ENCODE measurements at regions not wholly inside any gene's neighbourhood (a gene's known extent, or its start where the extent isn't known, plus 50 kb on each side); places are given as distances from the start of the nearest gene placed in this dataset.

DNA sequence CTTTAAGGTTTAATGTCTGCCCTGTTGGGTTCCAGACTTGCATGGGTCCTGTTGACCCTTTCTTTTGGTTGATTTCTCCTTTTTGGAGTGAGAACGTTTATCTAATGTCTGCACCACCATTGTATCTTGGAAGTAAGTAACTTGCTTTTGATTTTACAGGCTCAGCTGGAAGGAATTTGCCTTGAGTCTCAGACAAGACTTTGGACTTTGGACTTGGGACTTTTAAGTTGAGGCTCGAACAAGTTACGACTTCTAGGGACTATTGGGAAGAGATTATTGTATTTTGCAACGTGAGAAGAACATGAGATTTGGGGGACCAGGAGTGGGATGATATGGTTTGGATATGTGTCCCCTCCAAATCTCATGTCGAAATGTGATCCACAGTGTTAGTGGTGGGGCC lies 267.7 kb downstream of the GLI2 start:
- no peak for DNase-seq

GRCh38 chr2:121004359-121004758 lies 268.7 kb downstream of the GLI2 start:
- DNase-seq, result no peak

DNA sequence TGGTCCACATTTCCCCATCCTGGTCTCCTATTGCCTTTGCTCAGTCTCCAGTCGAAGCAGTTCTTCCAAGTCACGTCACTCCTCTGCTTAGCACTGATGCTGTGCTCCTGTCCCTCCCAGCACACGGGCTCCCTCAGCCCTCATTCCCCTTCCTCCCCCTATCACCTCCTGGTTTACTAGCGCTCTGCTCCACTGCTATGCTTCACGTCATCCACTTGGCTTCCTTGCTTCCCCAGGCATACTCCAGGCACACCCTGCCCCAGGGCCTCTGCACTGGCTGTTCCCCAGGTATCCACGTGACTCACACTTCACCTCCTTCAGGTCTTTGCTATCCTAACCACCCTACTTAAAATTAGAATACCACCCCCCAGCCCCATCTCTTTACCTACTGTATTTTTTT lies 269.3 kb downstream of the GLI2 start:
- DNase-seq, result no peak

- no peak for DNase-seq
These were observed 269.8 kb downstream of the GLI2 start for GRCh38 chr2:121005453-121005852.

GRCh38 chr2:121006743-121007489 lies 271.2 kb downstream of the GLI2 start:
- no peak for DNase-seq

DNA sequence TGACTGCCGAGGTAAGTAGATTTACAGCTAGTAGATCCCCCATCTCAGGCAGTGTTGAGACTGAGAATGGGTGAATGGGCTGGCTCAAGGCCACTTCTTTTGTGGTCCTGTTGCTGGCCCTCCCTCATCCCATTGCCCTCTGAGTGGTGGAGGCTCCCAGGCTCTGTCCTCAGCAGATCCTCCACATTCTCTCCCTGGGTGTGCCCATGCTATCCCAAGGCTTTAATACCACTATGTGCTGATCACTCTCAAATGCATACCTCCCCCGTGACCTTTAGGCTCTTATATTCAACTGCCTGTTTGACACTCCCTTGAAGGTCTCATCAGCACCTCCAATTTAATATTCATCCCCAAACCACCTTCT lies 271.8 kb downstream of the GLI2 start:
- no peak for DNase-seq

DNA sequence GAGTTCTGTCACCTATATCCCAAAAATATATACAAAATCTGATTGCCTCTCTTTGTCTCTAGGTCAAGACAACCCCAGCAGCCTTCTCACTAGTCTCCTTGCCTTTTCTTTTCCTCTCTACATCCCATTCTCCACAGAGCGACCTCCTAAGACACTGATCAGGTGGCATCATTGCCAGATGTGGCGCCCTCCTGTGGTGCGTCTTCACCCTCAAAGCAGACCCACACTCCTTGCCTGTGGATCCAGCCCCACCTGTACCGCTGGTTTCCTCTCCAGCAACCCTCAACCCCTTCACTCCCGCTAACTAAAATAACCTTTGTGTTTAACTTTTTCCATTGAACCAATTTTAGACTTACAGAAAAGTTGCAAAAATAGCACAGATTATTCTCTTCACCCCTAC lies 273.3 kb downstream of the GLI2 start:
- no peak for DNase-seq

DNA sequence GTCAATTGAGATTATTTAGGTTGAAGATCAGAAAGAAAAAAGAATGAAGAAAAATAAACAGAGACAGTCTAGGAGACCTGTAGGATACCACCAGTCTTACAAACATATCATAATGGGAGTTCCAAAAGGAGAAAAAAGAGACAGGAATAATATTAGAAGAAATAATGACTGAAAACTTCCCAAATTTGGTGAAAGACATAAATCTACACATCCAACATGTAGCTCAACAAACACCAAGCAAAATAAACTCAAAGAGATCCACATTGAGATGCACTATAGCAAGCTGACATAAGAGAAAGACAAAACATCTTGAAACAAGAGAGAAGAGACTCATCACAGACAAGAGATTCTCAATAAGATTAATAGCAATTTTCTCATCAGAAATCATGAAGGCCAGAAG lies 274.0 kb downstream of the TFCP2L1 start:
- DNase-seq, result no peak

GRCh38 chr2:121014876-121015275 lies 270.1 kb downstream of the TFCP2L1 start:
- no peak for DNase-seq

DNA sequence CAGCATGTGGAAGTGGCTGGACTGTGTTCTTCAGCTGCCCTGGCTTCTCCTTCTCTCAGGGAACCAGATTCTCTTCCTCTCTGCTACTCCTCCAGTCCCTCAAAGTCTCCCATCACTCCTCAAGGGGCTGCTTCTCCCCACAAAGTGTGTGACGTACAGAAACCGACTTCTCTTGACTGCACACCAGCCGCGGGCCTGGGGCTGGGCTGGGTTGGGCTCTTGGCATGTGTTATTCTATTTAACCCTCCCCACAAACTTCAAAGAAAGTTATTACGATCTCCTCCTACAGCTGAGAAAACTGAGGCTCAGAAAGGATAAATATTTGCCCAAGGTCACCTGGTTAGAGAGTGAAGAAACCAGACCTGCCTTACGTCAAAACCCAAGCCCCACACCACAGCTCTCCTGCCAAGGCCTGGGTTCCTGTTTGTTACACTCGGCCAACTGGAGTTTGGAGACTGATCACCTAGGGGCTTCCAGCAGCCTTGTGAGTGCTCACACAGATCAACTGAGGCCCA lies 269.0 kb downstream of the TFCP2L1 start:
- DNase-seq, result no peak

GRCh38 chr2:121017396-121017795 lies 267.6 kb downstream of the TFCP2L1 start:
- DNase-seq, result no peak

DNA sequence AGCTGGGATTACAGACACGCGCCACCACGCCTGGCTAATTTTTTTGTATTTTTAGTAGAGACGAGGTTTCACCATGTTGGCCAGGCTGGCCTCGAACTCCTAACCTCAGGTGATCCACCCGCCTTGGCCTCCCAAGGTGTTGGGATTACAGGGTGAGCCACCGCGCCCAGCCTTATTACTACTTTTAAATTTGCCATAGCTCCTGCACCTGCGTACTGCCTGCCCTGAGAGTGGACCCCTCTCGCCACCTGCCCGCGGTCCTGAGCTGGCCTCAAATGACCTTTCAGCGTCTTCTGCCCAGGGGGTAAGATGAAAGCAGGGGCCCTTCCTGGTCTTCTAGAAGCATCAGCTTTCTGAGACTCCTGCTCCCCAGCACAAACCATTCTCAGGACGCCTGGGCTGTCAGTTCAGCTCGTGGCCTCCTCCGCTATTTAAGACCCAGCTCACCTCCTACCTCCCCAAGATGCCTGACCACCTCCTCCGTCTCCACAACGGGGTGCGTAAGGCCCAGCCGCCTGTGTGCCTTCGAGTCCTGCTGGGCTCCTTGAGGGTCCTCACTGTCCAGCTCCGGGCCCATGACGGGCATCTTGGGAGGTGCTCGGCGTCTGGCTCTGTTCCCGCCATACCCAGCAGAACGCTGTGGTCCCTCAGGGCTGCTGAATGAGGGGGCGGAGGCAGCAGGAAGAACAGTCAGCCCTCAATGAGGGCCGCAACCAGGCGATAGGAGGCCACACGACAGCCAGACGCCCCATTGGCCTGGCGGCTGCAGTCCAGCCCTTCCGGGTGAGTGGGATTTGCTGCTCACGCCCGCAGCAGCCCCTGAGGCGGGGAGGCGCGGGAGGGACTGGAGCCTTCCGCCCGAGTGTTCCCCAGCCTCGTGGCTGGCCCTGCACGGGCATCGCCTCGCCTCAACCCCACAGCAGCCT lies 266.6 kb downstream of the TFCP2L1 start:
- no peak for DNase-seq

GRCh38 chr2:121019071-121019470 lies 265.9 kb downstream of the TFCP2L1 start:
- DNase-seq, result no peak

GRCh38 chr2:121019756-121020155 lies 265.2 kb downstream of the TFCP2L1 start:
- no peak for DNase-seq

DNA sequence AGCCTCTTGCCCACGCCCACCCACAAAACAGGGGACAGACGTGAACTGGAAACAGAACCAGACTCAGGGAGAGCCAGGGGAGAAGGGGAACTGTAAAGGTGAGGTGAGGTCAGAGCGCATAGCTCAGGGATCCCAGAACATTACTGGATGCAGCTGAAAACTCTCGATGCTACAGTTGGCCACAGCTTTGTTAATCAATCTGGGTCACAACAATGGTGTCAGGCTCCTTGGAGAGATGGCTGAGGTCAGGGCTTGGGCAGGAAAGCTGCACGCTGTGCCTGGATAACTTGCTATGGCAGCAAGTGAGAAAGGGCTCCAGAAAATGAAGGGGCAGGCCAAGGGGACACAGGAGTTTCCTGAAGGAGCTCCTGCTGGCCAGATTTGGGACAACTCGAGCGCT lies 263.3 kb downstream of the TFCP2L1 start:
- no peak for DNase-seq

GRCh38 chr2:121028577-121028976 lies 256.4 kb downstream of the TFCP2L1 start:
- DNase-seq, result no peak

DNA sequence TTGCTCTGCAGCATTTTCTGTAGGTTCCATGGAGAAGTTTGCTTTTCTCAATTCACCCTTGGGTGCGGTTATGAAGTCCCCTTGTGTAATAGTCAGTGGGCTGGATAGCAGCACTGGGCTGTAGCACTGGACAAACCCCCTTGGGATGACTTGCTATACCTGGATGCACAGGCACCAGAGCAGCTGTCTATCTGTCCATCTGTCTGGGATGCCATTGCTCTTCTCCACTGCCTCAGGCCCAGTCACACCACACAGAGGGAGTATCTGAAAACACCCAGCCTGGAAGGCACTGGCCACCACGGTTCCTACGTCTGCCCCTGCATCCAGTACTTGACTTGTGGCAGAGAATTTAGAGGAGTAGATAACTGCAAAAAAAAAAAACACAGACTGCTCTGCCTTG lies 254.5 kb downstream of the TFCP2L1 start:
- DNase-seq, result no peak

- no peak for DNase-seq
These were observed 253.2 kb downstream of the TFCP2L1 start for GRCh38 chr2:121031568-121032340.

- DNase-seq, result no peak
These were observed 251.5 kb downstream of the TFCP2L1 start for GRCh38 chr2:121033461-121033996.

DNA sequence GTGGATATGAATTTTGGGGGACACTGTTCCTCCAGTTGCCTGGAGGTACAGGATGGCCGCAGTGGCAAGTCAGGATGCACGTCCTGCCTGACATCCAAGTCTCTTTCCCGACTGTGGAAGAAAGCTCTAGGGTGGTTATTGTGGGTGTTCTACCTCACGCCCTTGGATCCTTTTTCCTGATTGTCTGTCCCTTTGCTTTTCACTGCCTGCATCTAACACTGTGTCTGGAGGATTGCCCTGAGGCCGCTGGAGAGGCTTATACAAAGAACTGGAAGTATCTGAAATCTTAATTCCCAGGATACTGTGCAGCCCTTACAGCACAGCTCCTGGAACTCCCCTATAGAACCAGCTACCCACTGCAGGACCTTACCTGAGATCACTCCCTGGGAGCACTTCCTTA lies 250.5 kb downstream of the TFCP2L1 start:
- DNase-seq, result no peak

- no peak for DNase-seq
These were observed 248.7 kb downstream of the TFCP2L1 start for GRCh38 chr2:121036226-121036692.

- no peak for DNase-seq
These were observed 247.5 kb downstream of the TFCP2L1 start for GRCh38 chr2:121037480-121037879.

GRCh38 chr2:121038031-121038430 lies 247.0 kb downstream of the TFCP2L1 start:
- no peak for DNase-seq

Measured in NCI-H1694 (cell line).